C4-2B (cell line): ENCODE measurements at regions not wholly inside any gene's neighbourhood (a gene's known extent, or its start where the extent isn't known, plus 50 kb on each side); places are given as distances from the start of the nearest gene placed in this dataset.

Experiments used
- ZFX ChIP-seq: fragments of 450-650 bp; IDR thresholded peaks from 2 replicates; pipeline ENCODE4 v1.6.1; 2017
- TF ChIP-seq, protein P1 (sequence below): fragments of 450-650 bp; conservative IDR thresholded peaks from 2 replicates; pipeline ENCODE4 v1.5.1; 2017; ENCODE audit warnings: mild to moderate bottlenecking

GRCh38 chr18:5726011-5726410 is 169.3 kb downstream of the TMEM200C start:
- TF ChIP-seq, protein P1, sequence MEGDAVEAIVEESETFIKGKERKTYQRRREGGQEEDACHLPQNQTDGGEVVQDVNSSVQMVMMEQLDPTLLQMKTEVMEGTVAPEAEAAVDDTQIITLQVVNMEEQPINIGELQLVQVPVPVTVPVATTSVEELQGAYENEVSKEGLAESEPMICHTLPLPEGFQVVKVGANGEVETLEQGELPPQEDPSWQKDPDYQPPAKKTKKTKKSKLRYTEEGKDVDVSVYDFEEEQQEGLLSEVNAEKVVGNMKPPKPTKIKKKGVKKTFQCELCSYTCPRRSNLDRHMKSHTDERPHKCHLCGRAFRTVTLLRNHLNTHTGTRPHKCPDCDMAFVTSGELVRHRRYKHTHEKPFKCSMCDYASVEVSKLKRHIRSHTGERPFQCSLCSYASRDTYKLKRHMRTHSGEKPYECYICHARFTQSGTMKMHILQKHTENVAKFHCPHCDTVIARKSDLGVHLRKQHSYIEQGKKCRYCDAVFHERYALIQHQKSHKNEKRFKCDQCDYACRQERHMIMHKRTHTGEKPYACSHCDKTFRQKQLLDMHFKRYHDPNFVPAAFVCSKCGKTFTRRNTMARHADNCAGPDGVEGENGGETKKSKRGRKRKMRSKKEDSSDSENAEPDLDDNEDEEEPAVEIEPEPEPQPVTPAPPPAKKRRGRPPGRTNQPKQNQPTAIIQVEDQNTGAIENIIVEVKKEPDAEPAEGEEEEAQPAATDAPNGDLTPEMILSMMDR: no peak
- TF ChIP-seq ZFX: no peak
